T-helper 2 cell (primary cell): ENCODE measurements at regions not wholly inside any gene's neighbourhood (a gene's known extent, or its start where the extent isn't known, plus 50 kb on each side); places are given as distances from the start of the nearest gene placed in this dataset.

ENCODE experiments used
- DNase-seq, 5 experiments: peaks; one replicate each; pipeline versions ENCODE4 v3.0.0 to v3.0.0-alpha.2; 2012 to 2022

- no peak for DNase-seq
These were observed 121.4 kb upstream of the HDAC4 start for GRCh38 chr2:239522002-239522739.

DNA sequence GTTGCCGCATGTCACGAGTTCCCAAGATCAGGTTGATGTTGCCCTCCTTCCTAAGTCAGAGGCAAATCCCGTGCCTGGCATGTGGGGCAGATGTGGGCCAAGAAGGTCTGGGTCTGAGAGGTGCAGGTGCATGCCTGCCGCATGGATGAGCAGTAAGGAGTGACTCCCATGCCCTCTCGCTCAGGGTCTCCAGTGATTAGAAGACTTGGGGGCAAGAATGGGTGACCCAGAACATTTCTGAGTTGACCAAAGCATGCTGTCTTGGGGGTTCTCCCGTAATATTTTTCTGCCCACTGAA lies 120.6 kb upstream of the HDAC4 start:
- no peak for DNase-seq

DNA sequence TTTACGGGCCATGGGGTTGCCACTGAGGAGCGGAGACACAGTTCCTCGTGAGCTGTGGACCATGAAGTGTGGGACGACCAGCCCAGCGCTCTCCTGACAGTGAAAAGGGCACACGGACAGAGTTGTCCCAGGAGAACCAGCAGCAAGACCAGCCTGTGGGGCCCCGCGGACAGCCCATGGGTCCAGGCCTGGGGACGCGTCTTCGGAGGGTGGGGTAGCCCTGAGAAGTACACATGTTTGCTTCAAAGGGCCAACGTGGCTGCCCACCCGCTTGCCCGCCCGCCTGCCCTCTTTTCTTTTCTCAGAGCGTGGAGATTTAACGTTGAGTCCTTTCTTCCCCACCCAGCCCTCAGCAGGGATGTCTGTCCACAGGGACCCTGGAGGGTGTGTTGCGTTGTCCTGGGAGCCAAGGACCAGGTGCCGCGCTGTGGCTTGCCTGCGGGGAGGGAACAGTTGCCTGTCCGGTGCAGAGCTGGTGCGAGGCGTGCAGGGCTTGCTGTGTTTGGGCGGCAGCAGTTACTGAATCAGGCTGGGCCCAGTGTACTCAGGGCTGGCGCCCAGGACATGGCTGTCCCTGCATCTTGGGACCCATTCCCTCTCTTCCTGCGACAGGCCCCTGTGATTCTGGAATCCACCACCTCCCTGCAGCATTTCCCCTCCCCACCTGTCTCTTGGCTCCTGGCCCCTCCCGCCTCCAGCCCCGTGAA lies 120.1 kb upstream of the HDAC4 start:
- no peak for DNase-seq

GRCh38 chr2:239519921-239520585 lies 119.2 kb upstream of the HDAC4 start:
- DNase-seq, result no peak

DNA sequence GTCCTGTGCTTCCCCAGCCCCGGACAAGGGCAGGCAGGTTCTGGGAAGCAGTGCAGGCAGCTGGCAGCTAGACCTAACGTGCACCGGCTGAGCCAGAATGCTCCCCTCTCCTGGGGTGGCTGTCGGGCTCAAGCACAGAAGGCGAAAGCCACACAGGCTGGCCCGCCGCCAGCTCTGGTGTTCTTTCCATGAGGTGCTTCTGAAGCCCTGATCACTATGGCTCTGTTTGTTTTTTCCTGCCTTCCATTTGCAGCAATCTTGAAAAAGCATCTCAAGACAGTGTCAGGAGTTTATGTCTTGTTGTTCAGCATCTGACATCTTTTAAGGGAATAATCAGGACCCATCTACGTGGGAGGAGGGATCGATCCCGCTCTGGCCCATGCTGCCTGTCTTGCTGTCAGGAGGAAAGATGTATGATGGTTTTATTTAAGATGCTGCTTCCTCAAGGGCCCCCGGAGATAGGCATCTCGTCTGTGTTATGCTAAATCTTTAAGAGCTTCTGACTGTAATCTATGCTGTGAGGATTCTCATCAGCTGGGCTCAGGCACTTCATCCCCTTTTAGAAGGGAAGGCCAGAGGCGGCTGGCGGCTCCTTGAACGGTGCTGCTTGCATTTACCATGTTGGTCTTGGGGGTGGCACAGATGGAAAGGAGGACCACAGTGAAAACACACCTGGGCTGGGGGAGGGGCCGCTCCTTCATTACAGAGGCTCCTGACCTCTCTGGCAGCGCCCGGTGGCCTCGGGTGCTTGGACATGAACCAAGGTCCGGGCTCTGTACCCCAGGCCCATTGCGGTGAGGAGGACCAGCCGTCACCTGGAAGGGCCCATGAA lies 118.5 kb upstream of the HDAC4 start:
- DNase-seq, result peak in 1 of 5 experiments; percentile 9

GRCh38 chr2:239518286-239519088 lies 117.7 kb upstream of the HDAC4 start:
- no peak for DNase-seq

DNA sequence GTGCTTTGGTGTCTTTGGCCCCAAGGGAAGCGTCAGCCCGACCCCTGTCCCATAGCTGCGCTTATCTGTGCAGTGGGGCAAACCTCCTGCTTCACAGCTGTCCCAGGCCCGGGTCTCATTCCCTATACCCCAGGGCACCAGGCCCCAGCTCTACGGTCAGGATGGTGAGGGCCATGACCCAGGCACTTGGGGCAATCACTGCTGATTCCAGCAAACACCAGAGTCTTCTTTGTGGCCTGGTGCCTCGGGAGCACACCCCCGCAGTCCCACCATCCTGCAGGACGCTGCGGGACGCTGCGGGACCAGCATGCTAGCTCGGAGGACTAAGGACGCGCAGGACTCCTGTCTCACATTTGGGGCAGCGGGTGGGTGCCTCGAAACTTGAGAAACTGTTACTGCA lies 116.9 kb upstream of the HDAC4 start:
- no peak for DNase-seq

- no peak for DNase-seq
These were observed 116.1 kb upstream of the HDAC4 start for GRCh38 chr2:239516954-239517305.

- DNase-seq, result no peak
These were observed 115.6 kb upstream of the HDAC4 start for GRCh38 chr2:239516286-239516953.

GRCh38 chr2:239514754-239515530 lies 114.1 kb upstream of the HDAC4 start:
- DNase-seq, result no peak

DNA sequence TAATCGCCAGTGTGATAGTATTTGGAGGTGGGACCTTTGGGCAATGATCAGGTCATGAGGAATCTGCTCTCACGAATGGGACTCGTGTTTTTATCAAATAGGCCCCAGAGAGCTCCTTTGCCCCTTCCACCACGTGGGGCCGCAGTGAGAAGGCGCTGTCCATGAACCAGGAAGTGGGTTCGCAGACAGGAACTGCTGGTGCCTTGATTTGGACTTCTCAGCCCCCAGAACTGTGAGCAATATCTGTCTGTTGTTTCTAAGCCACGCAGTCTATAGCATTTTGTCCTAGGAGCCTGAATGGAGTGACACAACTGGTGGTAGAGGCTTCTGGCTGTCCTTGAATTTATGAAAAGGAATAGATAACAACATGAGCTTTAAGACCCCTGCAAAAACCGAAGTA lies 111.2 kb upstream of the HDAC4 start:
- no peak for DNase-seq

DNA sequence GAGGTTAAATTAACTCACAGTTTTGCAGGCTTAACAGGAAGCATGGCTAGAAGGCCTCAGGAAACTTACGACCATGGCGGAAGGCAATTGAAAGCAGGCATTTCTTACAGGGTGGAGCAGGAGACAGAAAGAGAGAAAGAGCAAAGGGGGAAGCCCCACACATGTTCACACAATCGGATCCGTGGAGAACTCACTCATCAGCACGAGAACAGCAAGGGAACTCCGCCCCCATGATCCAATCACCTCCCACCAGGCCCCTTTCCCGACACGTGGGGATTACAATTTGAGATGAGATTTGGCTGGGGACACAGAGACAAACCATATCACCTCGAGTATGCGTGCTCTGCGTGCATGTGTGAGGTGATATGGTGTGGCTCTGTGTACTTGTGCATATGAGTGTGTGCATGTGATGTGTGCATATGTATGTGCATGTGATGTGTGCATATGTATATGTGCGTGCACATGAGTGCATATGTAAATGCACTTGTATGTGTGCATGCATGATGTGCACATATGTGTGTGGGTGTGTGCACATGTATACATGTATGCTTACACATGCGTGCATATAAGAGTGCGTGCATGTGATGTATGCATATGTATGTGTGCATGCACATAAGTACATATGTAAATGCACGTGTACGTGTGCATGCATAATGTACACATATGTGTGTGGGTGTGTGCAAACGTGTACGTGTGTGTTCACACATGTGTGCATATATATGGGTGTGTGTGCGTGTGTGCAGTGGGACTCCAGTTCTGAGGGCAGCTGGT lies 108.7 kb upstream of the HDAC4 start:
- no peak for DNase-seq

DNA sequence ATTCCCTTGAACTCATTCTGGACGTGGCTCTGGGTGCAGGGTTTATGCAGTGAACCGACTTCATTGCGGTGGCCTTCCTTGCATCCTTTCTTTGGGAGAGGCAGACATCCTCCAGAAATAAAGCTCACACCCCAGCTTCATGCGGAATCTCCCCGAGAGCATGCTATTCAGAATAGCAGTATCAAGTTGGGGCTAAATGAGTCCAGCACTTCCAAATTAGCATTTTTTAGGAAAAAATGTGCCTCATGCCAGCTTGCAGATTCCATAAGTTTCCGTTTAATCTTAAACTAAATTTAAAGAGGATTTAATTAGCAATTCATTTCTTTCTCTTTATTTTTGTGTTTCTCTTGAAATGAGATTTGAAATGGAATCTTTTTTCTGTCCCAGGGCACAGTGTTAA lies 107.4 kb upstream of the HDAC4 start:
- DNase-seq, result no peak

DNA sequence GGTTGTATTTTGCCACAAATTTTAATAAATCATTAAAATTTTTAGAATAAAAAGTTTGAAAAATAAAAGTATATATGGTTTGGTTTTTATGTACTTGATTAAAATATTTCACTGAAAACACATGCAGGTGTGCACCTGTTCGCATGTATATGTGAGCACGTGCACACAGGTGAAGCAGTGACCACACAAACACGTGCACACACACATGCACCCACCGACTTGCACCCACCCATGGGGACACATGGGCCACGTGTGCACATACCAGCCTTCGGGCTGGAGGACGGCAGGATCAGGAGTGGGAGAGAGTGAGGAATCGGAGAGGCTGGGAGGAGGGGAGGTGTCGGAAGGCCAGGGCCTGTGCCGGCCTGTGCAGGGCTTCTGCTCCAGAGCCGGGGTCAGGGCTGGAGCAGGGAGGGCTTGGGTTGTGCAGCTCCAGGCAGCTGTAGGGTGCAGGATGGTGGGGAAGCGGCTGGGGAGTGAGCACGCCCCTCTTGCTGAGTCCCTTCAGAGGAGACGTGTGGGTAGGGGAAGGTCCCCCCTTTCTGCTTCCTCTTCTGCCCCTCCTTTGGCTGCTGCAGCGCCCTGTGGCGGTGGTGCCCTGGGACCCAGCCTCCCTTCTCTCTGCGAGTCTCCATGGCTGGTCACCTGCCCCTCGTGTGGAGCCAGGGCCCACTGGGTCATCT lies 106.9 kb upstream of the HDAC4 start:
- DNase-seq, result no peak

GRCh38 chr2:239506961-239507360 lies 106.1 kb upstream of the HDAC4 start:
- DNase-seq, result no peak

DNA sequence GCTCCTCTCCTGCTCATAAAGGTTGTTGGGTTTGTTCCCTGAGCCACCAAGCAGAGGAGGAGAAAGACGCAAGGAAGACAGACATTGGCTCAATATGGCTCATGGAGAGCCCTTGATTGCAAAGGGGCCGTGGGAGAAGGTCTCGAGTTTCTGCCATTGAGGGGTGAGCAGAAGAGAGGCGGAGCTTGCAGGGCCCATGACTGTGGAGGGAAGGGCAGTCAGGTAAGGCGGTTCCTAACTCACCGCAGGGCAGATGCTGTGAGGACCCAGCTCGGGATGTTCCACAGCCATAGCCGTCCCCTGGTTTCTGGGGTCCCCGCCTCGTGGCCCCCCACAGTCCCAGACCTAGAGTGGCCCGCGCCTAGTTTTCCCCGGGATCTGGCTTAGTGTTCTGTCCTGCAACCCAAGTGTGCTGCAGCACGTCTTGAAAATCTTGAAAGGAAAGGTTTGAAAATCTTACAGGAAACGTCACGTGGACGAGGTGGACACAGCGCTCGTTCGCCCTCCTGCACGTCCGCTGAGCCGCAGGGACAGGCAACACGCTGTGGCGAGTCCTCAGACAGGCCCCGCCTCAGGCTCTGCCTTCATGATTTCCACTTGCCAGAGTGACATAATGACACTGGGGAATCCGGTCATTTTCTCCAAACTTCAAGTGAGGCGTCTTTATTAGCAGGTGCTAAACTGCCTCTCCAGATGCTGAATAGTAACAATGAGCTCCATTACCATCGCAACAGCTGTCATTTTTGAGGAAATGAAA lies 105.5 kb upstream of the HDAC4 start:
- DNase-seq, result no peak

- no peak for DNase-seq
These were observed 103.9 kb upstream of the HDAC4 start for GRCh38 chr2:239504643-239505235.

- DNase-seq, result no peak
These were observed 101.8 kb upstream of the HDAC4 start for GRCh38 chr2:239502430-239503186.
